Neutrophil (primary cell): ENCODE measurements at regions not wholly inside any gene's neighbourhood (a gene's known extent, or its start where the extent isn't known, plus 50 kb on each side); places are given as distances from the start of the nearest gene placed in this dataset.

Source experiments
- H3K27ac ChIP-seq: fragments of 200-600 bp; sonication (generic); 2 replicates; pipeline ENCODE4 v1.5.1; 2016; ENCODE audit warnings: mild to moderate bottlenecking, moderate library complexity
- H3K27me3 ChIP-seq: fragments of 200-600 bp; sonication (generic); 2 replicates; pipeline ENCODE4 v1.6.0; 2016; ENCODE audit warnings: mild to moderate bottlenecking
- H3K36me3 ChIP-seq: fragments of 200-600 bp; sonication (generic); 2 replicates; pipeline ENCODE4 v1.5.1; 2017
- H3K4me1 ChIP-seq, 2 experiments: fragments of 200-600 bp in 1 of 2; sonication (generic) in 1 of 2; 1 replicate in 1 of 2; 2 replicates in 1 of 2; pipeline versions ENCODE4 v1.5.1 to v1.6.1; 2013 to 2016; ENCODE audit warnings: low read depth in 1 of 2, low read length in 1 of 2, mild to moderate bottlenecking in 1 of 2, moderate library complexity in 1 of 2; ENCODE audit not compliant: control insufficient read depth in 1 of 2, insufficient read depth in 1 of 2
- H3K4me3 ChIP-seq, 2 experiments: fragments of 200-600 bp in 1 of 2; sonication (generic) in 1 of 2; 1 replicate in 1 of 2; 2 replicates in 1 of 2; pipeline ENCODE4 v1.5.1; 2013 to 2016; ENCODE audit warnings: low read depth in 1 of 2, low read length in 1 of 2, mild to moderate bottlenecking in 1 of 2, moderate library complexity in 1 of 2
- H3K9me3 ChIP-seq: fragments of 200-600 bp; sonication (generic); 2 replicates; pipeline ENCODE4 v1.5.1; 2016
- TF ChIP-seq, protein P1 (sequence below): fragments of 200-600 bp; sonication (generic); IDR thresholded peaks from 2 replicates; pipeline ENCODE4 v1.5.1; 2016; ENCODE audit warnings: antibody characterized with exemption

DNA sequence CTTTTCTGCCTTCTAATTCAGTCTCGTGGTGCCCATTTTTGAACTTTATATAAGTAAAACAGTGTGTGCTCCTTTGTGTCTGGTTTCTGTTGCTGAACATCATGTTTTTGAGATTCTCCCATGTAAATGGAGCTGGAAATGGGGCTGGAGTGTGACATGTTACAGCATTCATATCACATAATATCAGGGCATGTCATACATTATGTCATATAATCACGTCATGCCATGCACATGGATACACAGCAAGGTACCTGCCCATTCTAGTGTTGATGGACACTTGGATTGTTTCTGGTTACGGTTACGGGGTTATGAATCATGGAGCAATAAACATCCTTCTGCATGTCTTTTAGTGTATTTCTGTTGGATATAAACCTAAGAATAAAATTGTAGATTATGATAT is 117.1 kb upstream of the MYT1L start:
- TF ChIP-seq, protein P1, sequence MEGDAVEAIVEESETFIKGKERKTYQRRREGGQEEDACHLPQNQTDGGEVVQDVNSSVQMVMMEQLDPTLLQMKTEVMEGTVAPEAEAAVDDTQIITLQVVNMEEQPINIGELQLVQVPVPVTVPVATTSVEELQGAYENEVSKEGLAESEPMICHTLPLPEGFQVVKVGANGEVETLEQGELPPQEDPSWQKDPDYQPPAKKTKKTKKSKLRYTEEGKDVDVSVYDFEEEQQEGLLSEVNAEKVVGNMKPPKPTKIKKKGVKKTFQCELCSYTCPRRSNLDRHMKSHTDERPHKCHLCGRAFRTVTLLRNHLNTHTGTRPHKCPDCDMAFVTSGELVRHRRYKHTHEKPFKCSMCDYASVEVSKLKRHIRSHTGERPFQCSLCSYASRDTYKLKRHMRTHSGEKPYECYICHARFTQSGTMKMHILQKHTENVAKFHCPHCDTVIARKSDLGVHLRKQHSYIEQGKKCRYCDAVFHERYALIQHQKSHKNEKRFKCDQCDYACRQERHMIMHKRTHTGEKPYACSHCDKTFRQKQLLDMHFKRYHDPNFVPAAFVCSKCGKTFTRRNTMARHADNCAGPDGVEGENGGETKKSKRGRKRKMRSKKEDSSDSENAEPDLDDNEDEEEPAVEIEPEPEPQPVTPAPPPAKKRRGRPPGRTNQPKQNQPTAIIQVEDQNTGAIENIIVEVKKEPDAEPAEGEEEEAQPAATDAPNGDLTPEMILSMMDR: no peak
- no peaks in the 10 kb centered on the region for H3K36me3 ChIP-seq
- no peak overlapping the region for H3K27ac ChIP-seq
- H3K4me3 ChIP-seq: no peak overlapping the region
- no peaks in the 10 kb centered on the region for H3K9me3 ChIP-seq
- no peaks in the 10 kb centered on the region for H3K27me3 ChIP-seq
- no peaks in the 10 kb centered on the region for H3K4me1 ChIP-seq

DNA sequence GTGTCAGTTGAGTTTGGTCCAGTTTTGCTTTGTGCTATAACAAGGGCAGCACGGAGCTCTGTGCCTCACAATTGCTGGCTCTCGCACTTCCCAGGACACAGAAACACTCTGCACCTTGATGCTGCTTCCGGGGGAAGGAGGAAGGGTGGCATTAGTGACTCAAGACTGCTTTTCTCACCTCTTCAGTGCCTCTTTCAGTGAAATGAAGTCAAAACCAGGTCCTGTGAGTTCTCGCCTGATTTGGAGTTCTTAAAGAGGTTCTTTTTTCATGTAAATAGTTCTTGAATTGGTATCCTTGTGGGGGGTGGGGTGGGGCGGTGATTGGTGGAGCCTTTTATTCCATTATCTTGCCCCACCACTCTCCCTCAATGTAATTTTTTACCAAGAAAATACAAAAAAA is 91.5 kb upstream of the MYT1L start:
- Histone ChIP-seq H3K4me1 (no peaks in the 10 kb centered on the region), H3K36me3 (no peaks in the 10 kb centered on the region), H3K9me3 (no peaks in the 10 kb centered on the region), H3K4me3 (no peak overlapping the region), H3K27me3 (no peaks in the 10 kb centered on the region), H3K27ac (no peak overlapping the region)
- TF ChIP-seq, protein P1: no peak

DNA sequence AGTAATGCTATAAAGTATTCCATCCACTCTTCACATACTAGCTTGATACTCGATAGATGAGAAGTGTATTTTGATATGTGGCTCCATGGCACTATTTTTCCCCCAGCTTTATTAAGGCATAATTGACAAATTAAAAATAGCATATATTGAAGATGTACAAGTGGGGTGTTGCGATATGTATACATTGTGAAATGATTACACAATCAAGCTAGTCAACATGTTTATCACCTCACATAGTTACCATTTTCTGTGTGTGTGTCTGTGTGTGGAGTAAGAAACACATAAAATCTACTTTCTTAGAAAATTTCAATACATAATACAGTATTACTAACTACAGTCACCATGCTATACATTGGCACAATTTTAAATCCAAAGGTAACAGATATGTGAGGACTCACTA is 82.5 kb upstream of the MYT1L start:
- H3K27me3 ChIP-seq: no peaks in the 10 kb centered on the region
- no peaks in the 10 kb centered on the region for H3K36me3 ChIP-seq
- H3K4me3 ChIP-seq: no peak overlapping the region
- TF ChIP-seq, protein P1: no peak
- no peaks in the 10 kb centered on the region for H3K9me3 ChIP-seq
- H3K4me1 ChIP-seq: no peaks in the 10 kb centered on the region
- no peak overlapping the region for H3K27ac ChIP-seq

DNA sequence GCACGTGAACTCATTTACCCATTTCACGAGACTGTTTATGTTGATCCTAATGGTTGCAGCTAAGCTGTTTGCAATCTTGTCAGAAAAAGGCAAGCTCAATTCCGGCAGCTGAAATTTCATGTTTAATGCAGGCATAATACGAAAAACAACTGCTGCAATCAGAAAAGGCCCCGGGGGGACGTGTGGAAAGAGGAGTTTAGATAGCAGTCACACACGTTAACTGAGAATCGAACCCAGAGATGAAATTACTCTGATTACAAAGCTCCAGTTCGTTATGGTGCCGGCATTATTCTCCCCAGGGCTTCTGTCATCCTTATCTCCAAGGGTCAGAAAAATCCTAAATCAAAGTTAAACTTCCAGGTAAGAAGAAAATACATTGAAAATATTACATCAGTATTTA is 79.9 kb upstream of the MYT1L start:
- no peak overlapping the region for H3K4me3 ChIP-seq
- H3K27me3 ChIP-seq: no peaks in the 10 kb centered on the region
- H3K36me3 ChIP-seq: no peaks in the 10 kb centered on the region

DNA sequence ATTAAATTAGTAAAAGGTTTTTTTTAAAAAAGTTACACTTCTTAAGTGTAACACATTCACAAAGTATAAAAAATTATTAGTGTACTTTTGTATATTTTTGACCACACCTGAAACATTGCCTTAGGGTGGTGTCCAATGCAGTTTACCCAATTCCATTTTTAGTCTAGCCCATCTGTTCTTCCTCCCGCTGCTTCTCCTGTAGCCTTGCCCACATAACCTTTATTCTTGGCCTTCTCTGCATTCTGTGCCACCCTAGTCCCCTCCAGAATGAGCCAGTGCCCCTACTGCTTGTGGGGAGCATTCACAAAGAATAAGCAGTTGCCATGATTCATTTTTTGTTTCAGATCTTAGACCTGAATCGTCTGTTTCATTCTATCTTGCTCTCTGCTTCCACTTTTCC is 78.4 kb upstream of the MYT1L start:
- no peaks in the 10 kb centered on the region for H3K36me3 ChIP-seq
- H3K4me1 ChIP-seq: no peaks in the 10 kb centered on the region
- H3K27ac ChIP-seq: no peak overlapping the region
- TF ChIP-seq, protein P1: no peak
- no peak overlapping the region for H3K4me3 ChIP-seq
- H3K9me3 ChIP-seq: no peaks in the 10 kb centered on the region
- H3K27me3 ChIP-seq: no peaks in the 10 kb centered on the region

More for the DNA sequence above, 79.9 kb upstream of the MYT1L start:
- Histone ChIP-seq H3K27ac (no peak overlapping the region), H3K4me1 (no peaks in the 10 kb centered on the region), H3K9me3 (no peaks in the 10 kb centered on the region)
- TF ChIP-seq, protein P1: no peak

DNA sequence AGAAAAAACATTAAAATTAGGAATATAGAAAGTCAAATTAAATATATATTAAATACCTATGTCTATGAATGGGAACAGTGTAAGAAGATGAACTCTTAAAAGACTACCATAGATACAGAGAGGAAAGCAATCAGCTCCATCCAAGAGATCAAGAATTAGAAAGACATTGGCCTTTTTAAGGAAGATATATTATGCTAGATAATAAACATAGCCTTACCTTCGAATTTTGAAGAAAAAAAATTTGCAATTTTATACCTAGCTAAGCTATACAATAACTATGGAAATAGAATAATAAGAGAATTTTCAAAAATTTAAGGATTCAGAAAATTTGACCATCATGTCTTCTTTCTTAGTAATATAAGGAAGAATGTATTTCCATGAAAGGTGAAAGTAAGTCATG is 74.7 kb upstream of the MYT1L start:
- Histone ChIP-seq H3K36me3 (no peaks in the 10 kb centered on the region), H3K4me1 (no peaks in the 10 kb centered on the region), H3K27me3 (no peaks in the 10 kb centered on the region), H3K9me3 (no peaks in the 10 kb centered on the region), H3K27ac (no peak overlapping the region), H3K4me3 (no peak overlapping the region)
- TF ChIP-seq, protein P1: no peak
